HG03565 (cell line): ENCODE measurements at regions not wholly inside any gene's neighbourhood (a gene's known extent, or its start where the extent isn't known, plus 50 kb on each side); places are given as distances from the start of the nearest gene placed in this dataset.
"Not testable (repeated sequence)": the region's sequence is repeated elsewhere in the genome, so short reads cannot be mapped to it uniquely, and the experiment has no call there.

Experiments used
- ATAC-seq: cut with Tn5 transposase; IDR thresholded peaks from one replicate; pipeline ENCODE4 v1.9.1; 2021; ENCODE audit warnings: mild to moderate bottlenecking, moderate library complexity; ENCODE audit not compliant: unreplicated experiment

GRCh38 chr6:112574190-112574589, 227.1 kb downstream of the RFPL4B start:
- ATAC-seq = no peak

DNA sequence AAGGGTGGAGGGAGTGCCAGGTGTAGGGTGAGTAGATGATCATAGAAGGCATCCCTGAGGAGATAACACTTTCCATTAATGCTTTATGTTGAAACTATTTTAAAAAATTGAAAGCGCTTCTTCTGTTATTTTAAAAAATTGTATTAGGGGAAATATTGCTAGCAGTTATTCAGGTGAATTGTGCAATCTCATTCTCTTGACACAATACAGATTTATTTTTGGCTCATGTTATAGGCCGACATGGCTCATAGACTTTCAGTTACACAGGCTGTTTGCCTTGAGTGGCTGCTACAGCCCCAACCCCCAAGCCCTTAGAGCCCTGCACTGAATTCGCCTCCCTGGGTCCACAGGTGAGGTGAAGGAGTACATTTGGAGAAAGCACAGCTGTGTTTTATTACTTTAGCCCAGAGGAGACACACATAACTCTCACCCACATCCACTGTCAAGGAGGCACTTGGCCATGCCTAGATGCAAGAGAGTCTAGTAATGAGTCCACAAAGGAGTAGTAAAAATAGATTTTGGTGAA, 228.2 kb downstream of the RFPL4B start:
- ATAC-seq = no peak

DNA sequence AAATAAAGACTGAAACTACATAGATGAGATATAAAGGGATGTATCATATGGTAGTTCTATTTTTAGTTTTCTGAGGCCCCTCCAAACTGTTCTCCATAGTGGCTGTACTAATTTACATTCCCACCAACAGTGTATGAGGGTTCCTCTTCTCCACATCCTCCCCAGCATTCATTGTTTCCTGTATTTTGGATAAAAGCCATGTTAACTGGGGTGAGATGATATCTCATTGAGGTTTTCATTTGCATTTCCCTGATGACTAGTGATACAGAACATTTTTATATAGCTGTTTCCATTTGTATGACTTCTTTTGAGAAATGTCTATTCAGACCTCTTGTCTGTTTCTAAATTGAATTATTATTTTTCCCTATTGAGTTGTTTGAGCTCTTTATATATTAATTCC, 229.3 kb downstream of the RFPL4B start:
- no peak for ATAC-seq

- ATAC-seq = no peak
Observed at GRCh38 chr6:112579601-112580000, 232.5 kb downstream of the RFPL4B start.

DNA sequence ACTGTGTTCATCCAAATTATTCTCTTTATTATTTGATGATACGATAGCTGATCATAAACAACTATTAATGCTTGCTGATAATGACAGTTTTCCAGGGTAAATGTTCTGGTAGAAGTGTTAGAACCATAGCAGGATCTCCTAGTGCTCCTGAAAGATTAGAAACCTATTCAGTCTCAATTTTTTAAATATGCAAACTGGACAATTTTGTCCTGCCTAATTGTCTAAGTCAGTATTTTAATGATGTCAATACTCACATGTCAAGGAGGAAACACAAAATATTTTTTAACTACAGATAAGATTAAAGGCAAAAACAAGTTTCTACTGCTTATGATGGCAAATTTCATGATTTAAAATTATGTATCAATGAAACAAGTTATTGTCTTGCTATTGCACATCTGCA, 233.9 kb downstream of the RFPL4B start:
- ATAC-seq = no peak

- no peak for ATAC-seq
Observed at GRCh38 chr6:112590326-112590725, 243.2 kb downstream of the RFPL4B start.

GRCh38 chr6:112591329-112591728, 244.2 kb downstream of the RFPL4B start:
- ATAC-seq = no peak

DNA sequence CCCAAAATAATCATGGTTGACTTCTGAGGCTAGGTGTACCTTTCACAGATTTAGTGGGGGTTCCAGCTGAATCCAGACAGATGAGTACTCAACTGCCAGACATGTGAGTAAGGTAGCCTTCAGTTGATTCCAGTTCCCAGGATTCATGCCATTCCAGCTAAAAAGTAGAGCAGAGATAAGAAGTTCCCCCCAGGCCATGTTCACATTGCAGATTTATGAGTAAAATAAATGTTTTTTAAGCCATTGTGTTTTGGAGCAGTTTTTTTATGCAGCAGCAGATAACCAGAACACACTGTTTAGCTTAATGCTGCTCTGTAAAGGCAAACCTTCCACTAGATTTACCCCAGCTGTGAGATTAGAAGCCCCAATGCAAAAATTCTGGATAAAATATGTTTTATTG, 245.0 kb downstream of the RFPL4B start:
- no peak for ATAC-seq

- no peak for ATAC-seq
Observed at GRCh38 chr6:112594886-112595594, 247.9 kb downstream of the RFPL4B start.

GRCh38 chr6:112595841-112596240, 248.7 kb downstream of the RFPL4B start:
- ATAC-seq = no peak

GRCh38 chr6:112597176-112597575, 250.0 kb downstream of the RFPL4B start:
- ATAC-seq = no peak

DNA sequence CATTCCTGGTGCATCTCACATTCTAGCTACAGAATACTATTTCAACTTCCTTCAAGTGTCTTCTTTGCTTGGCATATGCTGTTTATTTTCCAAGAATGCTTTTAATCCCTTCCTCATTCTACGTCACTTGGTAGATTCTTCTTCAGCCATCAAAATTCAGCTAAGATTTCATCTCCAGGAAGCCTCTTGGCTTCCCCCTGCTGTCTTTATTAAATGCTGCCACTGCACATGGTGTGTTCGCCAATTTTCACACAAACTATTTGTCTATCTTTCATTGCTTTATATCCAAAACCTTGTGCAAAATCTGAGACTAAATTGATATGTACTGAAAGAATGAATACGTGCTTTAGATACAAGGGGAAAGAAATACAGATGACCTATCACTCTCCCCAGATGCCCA, 253.0 kb downstream of the RFPL4B start:
- no peak for ATAC-seq

DNA sequence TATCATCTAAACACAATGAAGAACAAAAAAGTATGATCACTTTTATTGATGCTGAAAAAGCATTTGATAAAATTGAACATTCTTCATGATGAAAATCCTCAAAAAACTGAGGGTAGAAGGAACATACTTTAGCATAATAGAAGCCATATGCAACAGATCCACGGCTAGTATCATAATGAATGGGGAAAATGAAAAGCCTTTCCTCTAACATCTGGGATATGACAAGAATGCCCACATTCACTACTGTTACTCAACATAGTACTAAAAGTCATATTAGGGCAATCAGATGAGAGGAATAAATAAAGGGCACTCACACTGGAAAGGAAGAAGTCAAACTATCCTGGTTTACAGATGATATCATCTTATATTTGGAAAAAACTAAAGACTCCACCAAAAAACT, 256.6 kb downstream of the RFPL4B start:
- ATAC-seq = no peak

DNA sequence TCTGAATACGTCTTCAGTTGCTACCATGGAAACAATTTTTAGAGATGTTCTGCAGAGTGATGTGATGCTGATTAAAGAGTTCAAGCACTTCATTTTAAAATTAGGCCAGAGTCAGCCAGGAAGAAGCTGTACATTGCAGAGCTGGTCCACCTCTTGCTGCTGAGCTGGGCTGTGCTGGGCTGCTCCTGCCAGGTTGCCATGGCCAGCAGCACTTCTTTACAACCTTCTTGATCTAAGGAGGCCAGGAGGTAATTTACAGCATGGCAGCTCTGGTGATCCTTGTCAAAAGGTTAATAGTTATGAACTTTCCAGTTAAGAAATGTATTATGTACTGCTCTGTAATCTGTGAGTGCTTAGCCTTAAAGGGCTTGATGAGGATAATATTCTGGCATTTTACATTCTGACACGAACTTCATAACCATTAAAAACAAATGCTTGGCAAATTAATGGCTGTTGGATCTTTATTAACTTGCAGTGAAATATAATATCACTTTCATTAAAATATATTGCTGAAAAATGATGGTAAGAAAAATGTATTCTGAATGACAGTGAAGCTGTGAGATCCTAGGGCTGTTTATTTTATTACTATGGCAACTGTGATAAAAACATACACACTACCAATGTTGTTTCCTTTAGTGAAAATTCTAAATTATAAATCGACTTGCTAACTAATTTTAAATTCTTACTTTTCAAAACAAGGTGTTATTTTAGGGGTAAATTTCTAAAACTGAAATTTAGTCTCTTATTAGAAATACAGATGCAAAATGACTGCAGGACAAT, 259.7 kb downstream of the RFPL4B start:
- ATAC-seq = no peak

GRCh38 chr6:112608925-112609324, 261.8 kb downstream of the RFPL4B start:
- not testable (repeated sequence) for ATAC-seq

DNA sequence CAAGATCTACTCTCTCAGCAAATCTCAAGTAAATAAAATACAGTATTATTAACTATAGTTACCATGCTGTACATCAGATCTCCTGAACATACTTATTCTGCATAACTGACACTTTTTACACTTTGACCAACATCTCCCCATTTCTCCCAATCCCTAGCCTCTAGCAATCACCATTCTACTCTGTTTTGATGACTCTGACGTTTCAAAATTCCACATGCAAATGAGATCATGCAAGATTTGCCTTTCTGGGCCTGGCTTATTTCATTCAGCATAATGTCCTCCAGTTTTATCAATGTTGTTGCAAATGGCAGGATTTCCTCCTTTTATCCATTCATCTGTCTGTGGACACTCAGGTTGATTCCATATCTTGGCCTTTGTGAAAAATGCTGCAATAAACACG, 266.3 kb downstream of the RFPL4B start:
- ATAC-seq = no peak

DNA sequence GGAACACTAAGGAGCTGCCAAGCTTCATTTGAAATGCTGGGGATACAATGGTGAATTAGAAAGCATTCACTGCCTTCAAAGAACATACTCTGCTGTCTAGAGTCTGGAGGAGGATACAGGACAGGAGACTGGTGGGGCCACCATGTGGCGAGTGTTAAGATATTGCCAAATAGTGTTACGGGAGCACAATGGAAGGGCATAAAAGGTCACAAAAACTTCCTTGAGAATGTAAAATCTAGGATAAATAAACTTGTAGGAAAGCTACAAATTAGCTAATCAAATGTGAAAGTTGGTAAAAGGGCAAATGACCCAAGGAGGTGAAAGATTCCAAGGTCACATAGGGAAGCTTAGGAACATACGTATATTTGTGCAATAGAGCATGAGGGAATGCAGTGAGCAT, 271.7 kb downstream of the RFPL4B start:
- no peak for ATAC-seq

GRCh38 chr6:112620812-112621569, 273.9 kb downstream of the RFPL4B start:
- ATAC-seq = peak; percentile 57

- ATAC-seq = no peak
Observed at GRCh38 chr6:112622036-112622435, 274.9 kb downstream of the RFPL4B start.

DNA sequence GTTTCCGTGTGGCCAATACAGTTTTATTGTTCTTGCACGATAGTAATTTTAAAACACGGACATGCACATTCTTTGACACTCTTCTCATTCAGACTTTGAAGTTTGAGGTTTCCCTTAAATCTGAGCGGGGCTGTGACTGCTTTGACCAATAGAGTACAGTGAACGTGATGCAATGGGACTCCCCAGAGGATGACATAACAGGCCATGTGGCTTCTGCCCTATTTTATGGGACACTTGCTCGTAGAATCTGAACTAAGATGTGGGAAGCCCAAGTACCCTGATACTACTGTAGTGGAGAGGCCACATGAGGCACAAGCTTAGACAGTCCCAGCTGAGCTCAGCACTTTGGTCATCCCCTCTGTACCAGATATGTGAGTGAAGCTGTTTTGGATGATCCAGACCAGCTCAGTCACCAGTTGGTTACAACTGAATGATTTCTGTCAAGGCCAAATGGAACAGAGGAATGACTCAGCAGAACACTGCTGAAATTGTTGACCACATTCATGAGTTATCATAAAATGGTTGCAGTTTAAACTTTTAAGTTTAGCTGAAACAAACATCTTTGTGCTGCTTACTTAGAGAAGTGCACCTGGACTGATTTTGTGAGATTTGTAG, 279.4 kb downstream of the RFPL4B start:
- peak; percentile 87 for ATAC-seq

- no peak for ATAC-seq
Observed at GRCh38 chr6:112634376-112634775, 287.2 kb downstream of the RFPL4B start.
